IMR-90 (cell line): ENCODE measurements at regions not wholly inside any gene's neighbourhood (a gene's known extent, or its start where the extent isn't known, plus 50 kb on each side); places are given as distances from the start of the nearest gene placed in this dataset.

Experiments
- ATAC-seq: fragments of 200-7000 bp; cut with Tn5 transposase; 2 replicates; pipeline ENCODE4 v1.9.1; 2020; ENCODE audit warnings: low read depth, mild to moderate bottlenecking, moderate library complexity
- BruUV-seq: library from RNA; stranded (reverse); fragments of 400-500 nt; replicated peaks from 2 replicates; lab custom pipeline; 2021; lab: Mats Ljungman, UMichigan
- CTCF ChIA-PET: fragments of 300-600 bp; formaldehyde crosslinking; extraction: SDS; loops from one replicate; lab custom pipeline; 2021; ENCODE audit warnings: antibody characterized with exemption; lab: Yijun Ruan, JAX
- POLR2A ChIA-PET: fragments of 300-600 bp; sonication (Branson Sonifier 250); formaldehyde crosslinking; loops from one replicate; lab custom pipeline; 2022; ENCODE audit warnings: antibody characterized with exemption; ENCODE audit not compliant: unreplicated experiment; lab: Charles Lee
- DNase-seq: peaks from one replicate; pipeline ENCODE4 v3.0.0; 2013
- H2AFZ ChIP-seq: replicated peaks from 2 replicates; pipeline ENCODE3; 2013; ENCODE audit warnings: low read length, mild to moderate bottlenecking; ENCODE audit not compliant: poor library complexity
- H2AK5ac ChIP-seq: 2 replicates; pipeline ENCODE4 v1.6.1; 2013; ENCODE audit warnings: low read depth, low read length, inconsistent platforms
- H2AK9ac ChIP-seq: replicated peaks from 2 replicates; pipeline ENCODE3; 2013; ENCODE audit warnings: mild to moderate bottlenecking, low read depth, low read length, moderate library complexity; ENCODE audit not compliant: poor library complexity
- H2BK120ac ChIP-seq: 2 replicates; pipeline ENCODE4 v1.6.1; 2013; ENCODE audit warnings: low read depth, low read length, inconsistent platforms
- H2BK15ac ChIP-seq: 3 replicates; pipeline ENCODE4 v1.6.1; 2013; ENCODE audit warnings: low read depth, low read length, inconsistent platforms
- H2BK20ac ChIP-seq: 2 replicates; pipeline ENCODE4 v1.6.1; 2013; ENCODE audit warnings: low read depth, mild to moderate bottlenecking, inconsistent platforms, low read length, moderate library complexity
- H2BK5ac ChIP-seq: 2 replicates; pipeline ENCODE4 v1.6.1; 2013; ENCODE audit warnings: mild to moderate bottlenecking, low read depth, low read length, inconsistent platforms; ENCODE audit not compliant: poor library complexity, severe bottlenecking
- H3K14ac ChIP-seq: replicated peaks from 2 replicates; pipeline ENCODE4 v1.6.1; 2013; ENCODE audit warnings: low read depth, low read length, inconsistent platforms
- H3K18ac ChIP-seq: 2 replicates; pipeline ENCODE4 v1.6.1; 2013; ENCODE audit warnings: low read depth, low read length, control low read depth
- H3K23ac ChIP-seq: 2 replicates; pipeline ENCODE4 v1.6.1; 2013; ENCODE audit warnings: low read depth, low read length, inconsistent platforms
- H3K27ac ChIP-seq: 2 replicates; pipeline ENCODE4 v1.5.1; 2013; ENCODE audit warnings: mild to moderate bottlenecking, control low read depth, low read length; ENCODE audit not compliant: insufficient read depth
- H3K27me3 ChIP-seq: 2 replicates; pipeline ENCODE4 v1.6.1; 2013; ENCODE audit warnings: low read length; ENCODE audit not compliant: control insufficient read depth, insufficient read depth
- H3K36me3 ChIP-seq: 2 replicates; pipeline ENCODE4 v1.6.1; 2013; ENCODE audit warnings: low read length, mixed read lengths; ENCODE audit not compliant: control insufficient read depth, insufficient read depth
- H3K4ac ChIP-seq: 2 replicates; pipeline ENCODE4 v1.6.1; 2013; ENCODE audit warnings: low read depth, low read length, inconsistent platforms
- H3K4me1 ChIP-seq: 2 replicates; pipeline ENCODE4 v1.6.1; 2013; ENCODE audit warnings: low read length, mixed read lengths; ENCODE audit not compliant: control insufficient read depth, insufficient read depth
- H3K4me2 ChIP-seq: 2 replicates; pipeline ENCODE4 v1.6.1; 2013; ENCODE audit warnings: low read depth, mild to moderate bottlenecking, control low read depth, low read length, moderate library complexity
- H3K4me3 ChIP-seq: 2 replicates; pipeline ENCODE4 v1.5.1; 2013; ENCODE audit warnings: low read depth, mild to moderate bottlenecking, control low read depth, low read length, moderate library complexity; ENCODE audit not compliant: insufficient read depth
- H3K56ac ChIP-seq: 2 replicates; pipeline ENCODE4 v1.6.1; 2013; ENCODE audit warnings: low read length, inconsistent platforms; ENCODE audit not compliant: insufficient read depth; ENCODE audit errors: extremely low read depth
- H3K79me1 ChIP-seq, 2 experiments: 2 replicates each; pipeline ENCODE4 v1.6.1; 2013; ENCODE audit warnings: low read length in 2 of 2, inconsistent platforms in 1 of 2, low read depth in 1 of 2
- H3K9ac ChIP-seq: 2 replicates; pipeline ENCODE4 v1.6.1; 2013; ENCODE audit warnings: low read depth, low read length, control low read depth
- H3K9me1 ChIP-seq: 2 replicates; pipeline ENCODE4 v1.6.1; 2013; ENCODE audit warnings: low read length, inconsistent platforms; ENCODE audit not compliant: insufficient read depth
- H3K9me3 ChIP-seq: 2 replicates; pipeline ENCODE4 v1.6.1; 2013; ENCODE audit warnings: low read length; ENCODE audit not compliant: control insufficient read depth, insufficient read depth
- H4K20me1 ChIP-seq: 2 replicates; pipeline ENCODE4 v1.6.1; 2013; ENCODE audit warnings: low read length, inconsistent platforms; ENCODE audit not compliant: insufficient read depth
- H4K5ac ChIP-seq: 2 replicates; pipeline ENCODE4 v1.6.1; 2013; ENCODE audit warnings: mild to moderate bottlenecking, low read depth, low read length, control low read depth
- H4K8ac ChIP-seq, 2 experiments: 2 replicates each; pipeline ENCODE4 v1.6.1; 2013; ENCODE audit warnings: low read depth in 2 of 2, low read length in 2 of 2, control low read depth in 1 of 2, inconsistent platforms in 1 of 2
- H4K91ac ChIP-seq: 2 replicates; pipeline ENCODE4 v1.6.1; 2013; ENCODE audit warnings: low read depth, low read length, inconsistent platforms; ENCODE audit not compliant: insufficient read depth
- CEBPB ChIP-seq: IDR thresholded peaks from 2 replicates; pipeline ENCODE4 v1.6.1; 2012; ENCODE audit warnings: low read depth, low read length, improper control_type of control experiment
- FOS ChIP-seq: fragments of 150-350 bp; IDR thresholded peaks from 2 replicates; pipeline ENCODE4 v1.6.1; 2016; ENCODE audit warnings: low read depth, low read length
- MAFK ChIP-seq: IDR thresholded peaks from 2 replicates; pipeline ENCODE4 v1.6.1; 2012; ENCODE audit warnings: low read depth, low read length, improper control_type of control experiment
- RAD21 ChIP-seq: IDR thresholded peaks from 2 replicates; pipeline ENCODE4 v1.6.1; 2012; ENCODE audit warnings: low read length, improper control_type of control experiment
- SMC3 ChIP-seq: fragments of 150-350 bp; IDR thresholded peaks from 2 replicates; pipeline ENCODE4 v1.6.1; 2016; ENCODE audit warnings: low read depth, mild to moderate bottlenecking, antibody characterized with exemption, low read length, moderate library complexity
- USF2 ChIP-seq: fragments of 150-350 bp; IDR thresholded peaks from 2 replicates; pipeline ENCODE4 v1.6.1; 2017; ENCODE audit warnings: mild to moderate bottlenecking, antibody characterized with exemption, low read length, low read depth
- WGBS, 2 experiments: methylation state at CpG; one replicate each; pipeline versions ENCODE4 v1.1.5 to v1.1.7; 2013; ENCODE audit warnings: missing lambda C conversion rate in 2 of 2; ENCODE audit not compliant: insufficient read length in 1 of 2; ENCODE audit errors: extremely low coverage in 2 of 2; 5-methylcytosine and 5-hydroxymethylcytosine counted together
- dilution Hi-C: fragments of 300-500 bp; cut with HindIII; formaldehyde crosslinking; loops from one replicate; pipeline ENCODE4 v1.14.3; 2018; ENCODE audit warnings: low sequenced_read_pairs; ENCODE audit not compliant: unreplicated experiment
- in situ Hi-C: fragments of 300-500 bp; cut with MboI; formaldehyde crosslinking; loops from 3 replicates; pipeline ENCODE4 v1.14.3; 2019; ENCODE audit warnings: low sequenced_read_pairs, inconsistent platforms, mixed read lengths
- intact Hi-C: fragments of 100-400 bp; cut with micrococcal nuclease; formaldehyde crosslinking; loops from 2 replicates; pipeline ENCODE4 v1.10.0; 2022

GRCh38 chr3:74880237-74880636 is 265.8 kb upstream of the CNTN3 start:
- Histone ChIP-seq H4K91ac (no peak overlapping the region), H2BK120ac (no peak overlapping the region), H3K23ac (no peak overlapping the region), H3K4me1 (no peaks in the 10 kb centered on the region), H3K9ac (no peak overlapping the region), H3K9me1 (no peaks in the 10 kb centered on the region), H3K14ac (no peak overlapping the region), H3K36me3 (no peaks in the 10 kb centered on the region), H2AK5ac (no peak overlapping the region), H2BK20ac (no peak overlapping the region), H2AK9ac (no peak overlapping the region), H3K4ac (no peak overlapping the region), H3K27ac (no peak overlapping the region), H2BK5ac (no peak overlapping the region), H3K4me2 (no peak overlapping the region), H4K8ac (no peak overlapping the region), H3K9me3 (no peaks in the 10 kb centered on the region), H3K56ac (no peak overlapping the region), H3K4me3 (no peak overlapping the region), H4K20me1 (no peaks in the 10 kb centered on the region), H3K79me1 (no peaks in the 10 kb centered on the region), H4K5ac (no peak overlapping the region), H3K27me3 (no peaks in the 10 kb centered on the region), H3K18ac (no peak overlapping the region), H2AFZ (no peak overlapping the region), H2BK15ac (no peak overlapping the region)
- ATAC-seq: no peak
- dilution Hi-C loops (no loop called here), intact Hi-C loops (loop anchor here (5.0 to 10.0 kb wide), 3 partner anchors 505 to 813 kb away; no protein-coding TSS in a partner anchor), in situ Hi-C loops (no loop called here)
- BruUV-seq: no TSS peak
- POLR2A ChIA-PET: no interaction called here
- CTCF ChIA-PET: no interaction called here
- TF ChIP-seq MAFK (no peak), USF2 (no peak), RAD21 (no peak), CEBPB (no peak), FOS (no peak), SMC3 (no peak)
- WGBS, 2 experiments: no CpG with 5 or more reads among the region's 1 CpG
- no peak for DNase-seq
